HCT116 (cell line): ENCODE measurements at regions not wholly inside any gene's neighbourhood (a gene's known extent, or its start where the extent isn't known, plus 50 kb on each side); places are given as distances from the start of the nearest gene placed in this dataset.

Source experiments
- CTCF ChIP-seq, 3 experiments: fragments of 200-600 bp in 1 of 3; sonication (generic) in 1 of 3; IDR thresholded peaks in 2 of 3; conservative IDR thresholded peaks in 1 of 3; 2 replicates each; pipeline ENCODE4 v1.5.1; 2012 to 2017; ENCODE audit warnings: low read depth in 2 of 3, low read length in 2 of 3, antibody characterized with exemption in 1 of 3, borderline replicate concordance in 1 of 3, control low read depth in 1 of 3, mild to moderate bottlenecking in 1 of 3, mixed read lengths in 1 of 3, mixed run types in 1 of 3, moderate library complexity in 1 of 3; ENCODE audit not compliant: insufficient read depth in 1 of 3
- POLR2AphosphoS5 ChIP-seq: IDR thresholded peaks from 2 replicates; pipeline ENCODE4 v1.6.1; 2011; ENCODE audit warnings: mild to moderate bottlenecking, low read depth, low read length, moderate library complexity
- ZBTB33 ChIP-seq: IDR thresholded peaks from 2 replicates; pipeline ENCODE4 v1.6.1; 2011; ENCODE audit warnings: mild to moderate bottlenecking, low read length, moderate library complexity; ENCODE audit not compliant: insufficient replicate concordance; ENCODE audit errors: extremely low read depth

- TF ChIP-seq CTCF (IDR thresholded peaks at IDR 0.05 in 2 of 3, conservative IDR thresholded peaks at IDR 0.05 in 1 of 3; ENCODE audit: borderline replicate concordance in 1 of 3, insufficient read depth in 1 of 3, low read depth in 2 of 3, low read length in 2 of 3) (no peak), POLR2AphosphoS5 (no peak), ZBTB33 (no peak)
These were observed 197.8 kb downstream of the ETS1 start for GRCh38 chr11:128389461-128389976.
